ENCODE measurements at regions not wholly inside any gene's neighbourhood (a gene's known extent, or its start where the extent isn't known, plus 50 kb on each side); places are given as distances from the start of the nearest gene placed in this dataset.

GRCh38 chrX:22737541-22737940, 262.2 kb upstream of the DDX53 start:
- DNase-seq (ENCODE audit: low read depth) = no peak
- no peak overlapping the region for H3K4me3 ChIP-seq (replicated peaks; ENCODE audit: low read depth, low read length)
- TF ChIP-seq, protein P1, sequence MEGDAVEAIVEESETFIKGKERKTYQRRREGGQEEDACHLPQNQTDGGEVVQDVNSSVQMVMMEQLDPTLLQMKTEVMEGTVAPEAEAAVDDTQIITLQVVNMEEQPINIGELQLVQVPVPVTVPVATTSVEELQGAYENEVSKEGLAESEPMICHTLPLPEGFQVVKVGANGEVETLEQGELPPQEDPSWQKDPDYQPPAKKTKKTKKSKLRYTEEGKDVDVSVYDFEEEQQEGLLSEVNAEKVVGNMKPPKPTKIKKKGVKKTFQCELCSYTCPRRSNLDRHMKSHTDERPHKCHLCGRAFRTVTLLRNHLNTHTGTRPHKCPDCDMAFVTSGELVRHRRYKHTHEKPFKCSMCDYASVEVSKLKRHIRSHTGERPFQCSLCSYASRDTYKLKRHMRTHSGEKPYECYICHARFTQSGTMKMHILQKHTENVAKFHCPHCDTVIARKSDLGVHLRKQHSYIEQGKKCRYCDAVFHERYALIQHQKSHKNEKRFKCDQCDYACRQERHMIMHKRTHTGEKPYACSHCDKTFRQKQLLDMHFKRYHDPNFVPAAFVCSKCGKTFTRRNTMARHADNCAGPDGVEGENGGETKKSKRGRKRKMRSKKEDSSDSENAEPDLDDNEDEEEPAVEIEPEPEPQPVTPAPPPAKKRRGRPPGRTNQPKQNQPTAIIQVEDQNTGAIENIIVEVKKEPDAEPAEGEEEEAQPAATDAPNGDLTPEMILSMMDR (IDR thresholded peaks at IDR 0.05; ENCODE audit: low read length, missing control alignments) = no peak

DNA sequence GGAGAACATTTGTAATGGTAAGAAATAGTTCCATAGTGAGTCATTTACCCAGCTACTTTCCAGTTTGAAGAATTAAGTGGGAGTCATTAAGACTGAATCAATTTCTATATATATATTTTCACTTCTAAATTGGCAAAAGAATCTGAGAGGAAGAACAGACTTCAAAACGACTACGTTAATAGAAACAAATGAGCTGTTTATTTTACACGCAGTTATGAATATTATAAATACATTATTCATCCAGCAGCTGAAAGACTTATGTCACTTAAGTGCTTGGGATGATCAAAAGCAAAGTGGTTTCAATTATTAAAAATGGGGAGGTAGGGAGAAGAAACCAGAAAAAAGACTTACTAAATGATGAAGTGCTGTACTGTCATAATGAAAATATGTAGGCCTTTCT, 260.5 kb upstream of the DDX53 start:
- DNase-seq (ENCODE audit: low read depth) = no peak
- no peak overlapping the region for H3K4me3 ChIP-seq (replicated peaks; ENCODE audit: low read depth, low read length)
- TF ChIP-seq, protein P1 (IDR thresholded peaks at IDR 0.05; ENCODE audit: low read length, missing control alignments) = no peak

DNA sequence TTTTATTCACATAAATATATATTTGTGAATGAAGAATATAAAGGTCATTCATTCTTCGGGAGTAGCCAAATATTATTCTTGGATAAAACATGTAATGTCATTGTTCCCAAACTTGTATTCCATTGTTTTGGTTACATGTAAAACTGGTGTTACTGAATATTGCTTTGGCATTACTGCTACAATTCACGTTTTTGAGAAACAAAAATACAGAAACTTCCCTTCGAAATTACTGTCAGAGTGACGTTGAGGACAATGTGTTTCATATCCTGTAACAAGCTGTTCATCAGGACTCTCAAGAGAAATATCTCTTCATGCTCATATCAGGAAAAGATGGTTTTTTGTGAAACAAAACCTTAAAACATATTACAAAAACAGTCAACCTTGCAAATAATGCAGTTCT, 258.9 kb upstream of the DDX53 start:
- H3K4me3 ChIP-seq (replicated peaks; ENCODE audit: low read depth, low read length) = no peak overlapping the region
- no peak for DNase-seq (ENCODE audit: low read depth)
- TF ChIP-seq, protein P1 (IDR thresholded peaks at IDR 0.05; ENCODE audit: low read length, missing control alignments) = no peak

- H3K4me3 ChIP-seq (replicated peaks; ENCODE audit: low read depth, low read length) = no peak overlapping the region
- TF ChIP-seq, protein P1 (IDR thresholded peaks at IDR 0.05; ENCODE audit: low read length, missing control alignments) = no peak
- peak; percentile 53 for DNase-seq (ENCODE audit: low read depth)
These were observed 257.6 kb upstream of the DDX53 start for GRCh38 chrX:22742174-22742573.

GRCh38 chrX:22746081-22746480, 253.7 kb upstream of the DDX53 start:
- DNase-seq (ENCODE audit: low read depth) = no peak
- TF ChIP-seq, protein P1 (IDR thresholded peaks at IDR 0.05; ENCODE audit: low read length, missing control alignments) = no peak
- H3K4me3 ChIP-seq (replicated peaks; ENCODE audit: low read depth, low read length) = no peak overlapping the region

DNA sequence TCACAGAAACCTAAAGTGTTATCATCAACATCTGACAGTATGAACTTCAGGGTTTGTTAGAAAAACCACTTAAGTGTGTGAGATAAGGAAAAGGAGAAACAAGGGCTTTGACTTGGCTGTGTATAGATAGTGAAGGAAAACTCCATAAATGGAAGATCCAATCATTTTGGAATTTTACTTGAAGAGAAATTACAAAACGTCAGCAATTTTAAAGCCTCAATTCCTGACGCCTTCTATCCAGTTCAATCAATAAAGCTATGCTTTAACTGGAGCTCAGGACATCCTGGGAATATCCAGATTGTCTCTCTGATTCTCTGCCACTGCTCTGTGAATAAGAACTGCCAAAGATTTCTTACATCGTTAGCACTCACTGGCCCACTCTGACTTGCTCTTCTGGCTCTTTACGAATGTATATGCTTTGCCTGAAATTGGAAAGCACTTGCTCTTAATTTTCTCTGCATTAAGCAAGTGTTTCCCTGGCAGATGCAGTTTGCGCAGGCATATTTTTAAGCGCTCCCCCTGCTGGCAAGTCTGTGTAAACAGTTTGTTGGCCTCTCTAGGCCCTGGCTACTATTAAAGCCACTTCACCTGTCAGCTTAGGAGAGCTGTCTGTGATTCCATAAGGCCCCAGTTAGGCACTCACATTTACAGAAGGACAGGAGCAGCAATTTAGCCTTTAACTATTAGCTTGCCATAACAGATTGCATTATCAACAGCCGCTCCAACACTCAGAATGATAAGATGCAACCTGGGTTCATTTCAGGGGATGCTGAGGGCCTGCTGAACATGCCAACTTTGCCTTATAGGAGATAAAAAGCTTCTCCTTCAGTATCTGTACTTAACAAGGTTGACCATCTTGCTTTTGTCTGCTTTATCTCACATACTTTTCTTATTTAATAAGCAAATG, 251.4 kb upstream of the DDX53 start:
- H3K4me3 ChIP-seq (replicated peaks; ENCODE audit: low read depth, low read length) = no peak overlapping the region
- TF ChIP-seq, protein P1 (IDR thresholded peaks at IDR 0.05; ENCODE audit: low read length, missing control alignments) = peak; percentile 63
- DNase-seq (ENCODE audit: low read depth) = peak; percentile 53

All from fibroblast of pulmonary artery (primary cell).